DMS53 treated with DMSO at 0.1 percent for 48 hours (cell line): ENCODE measurements at regions not wholly inside any gene's neighbourhood (a gene's known extent, or its start where the extent isn't known, plus 50 kb on each side); places are given as distances from the start of the nearest gene placed in this dataset.
"Not testable (repeated sequence)": the region's sequence is repeated elsewhere in the genome, so short reads cannot be mapped to it uniquely, and the experiment has no call there.

ENCODE experiments used
- DNase-seq: peaks from one replicate; lab custom pipeline; 2025; ENCODE audit not compliant: unreplicated experiment; lab: John Stamatoyannopoulos, UW

DNA sequence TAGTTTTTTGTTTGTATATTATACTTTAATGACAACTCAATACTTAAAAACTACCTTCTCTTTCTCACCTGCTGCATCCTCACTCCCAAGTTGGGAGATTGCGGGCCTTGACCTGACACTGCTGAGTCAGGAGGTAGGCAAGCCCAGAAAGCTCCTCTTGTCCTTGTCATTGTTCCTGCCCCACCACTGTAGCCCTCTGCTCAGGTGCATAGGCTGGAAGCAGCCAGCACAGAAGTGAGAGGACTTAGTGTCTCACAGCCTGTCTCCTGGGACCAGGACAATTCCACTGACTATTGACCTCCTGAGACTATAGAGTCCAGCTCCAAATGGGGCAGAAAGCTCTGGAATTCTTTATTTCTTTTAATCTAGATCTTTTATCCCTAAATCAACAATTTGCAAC, 123.5 kb upstream of the NDP start:
- DNase-seq = no peak

DNA sequence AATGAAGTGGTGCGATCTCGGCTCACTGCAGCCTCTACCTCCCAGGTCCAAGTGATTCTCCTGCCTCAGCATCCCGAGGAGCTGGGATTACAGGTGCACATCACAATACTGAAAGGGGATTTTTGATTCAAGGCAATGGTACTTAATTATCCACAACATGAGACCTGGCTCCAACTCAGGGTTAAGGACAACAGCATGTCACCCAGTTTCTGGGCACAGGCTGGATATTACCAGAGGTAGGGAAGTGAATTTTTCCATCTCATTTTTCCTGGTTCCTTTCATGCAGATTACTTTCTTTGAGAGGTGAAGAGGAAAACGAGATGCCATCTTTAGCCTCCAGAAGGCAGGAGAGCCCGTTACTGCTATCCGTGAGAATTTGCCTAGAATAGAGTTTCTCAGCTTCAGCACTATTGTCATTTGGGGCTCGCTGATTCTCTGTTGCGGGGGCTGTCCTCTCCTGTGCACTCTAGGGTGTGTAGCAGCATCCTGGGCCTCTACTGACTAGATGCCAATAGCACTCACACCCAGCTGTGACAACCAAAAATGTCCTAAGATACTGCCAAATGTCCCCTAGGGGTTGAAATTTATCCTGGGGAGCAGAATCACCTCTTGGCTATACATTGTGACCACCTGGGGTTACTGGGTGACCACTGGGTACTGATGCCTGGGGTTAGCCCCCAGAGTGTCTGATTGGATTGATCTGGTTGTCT, 121.8 kb upstream of the NDP start:
- no peak for DNase-seq

DNA sequence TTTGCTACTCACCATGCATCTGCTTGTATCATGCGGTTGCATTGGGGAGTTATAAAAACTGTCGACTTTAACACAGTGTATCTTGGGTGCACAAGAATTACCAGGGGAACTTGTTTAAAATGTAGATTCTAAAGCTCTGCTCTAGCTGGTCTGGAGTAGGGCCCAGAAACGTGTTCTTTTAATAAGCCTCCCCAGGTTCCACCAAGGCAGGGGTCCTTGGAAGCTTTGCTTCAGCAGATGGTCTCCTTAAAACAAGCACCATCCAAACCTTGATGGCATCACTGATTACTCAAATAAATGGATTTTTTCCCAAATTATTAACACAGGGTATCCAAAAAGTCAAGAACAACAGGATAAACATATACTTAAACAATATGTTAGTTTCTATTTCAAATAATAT, 120.2 kb upstream of the NDP start:
- DNase-seq = no peak

DNA sequence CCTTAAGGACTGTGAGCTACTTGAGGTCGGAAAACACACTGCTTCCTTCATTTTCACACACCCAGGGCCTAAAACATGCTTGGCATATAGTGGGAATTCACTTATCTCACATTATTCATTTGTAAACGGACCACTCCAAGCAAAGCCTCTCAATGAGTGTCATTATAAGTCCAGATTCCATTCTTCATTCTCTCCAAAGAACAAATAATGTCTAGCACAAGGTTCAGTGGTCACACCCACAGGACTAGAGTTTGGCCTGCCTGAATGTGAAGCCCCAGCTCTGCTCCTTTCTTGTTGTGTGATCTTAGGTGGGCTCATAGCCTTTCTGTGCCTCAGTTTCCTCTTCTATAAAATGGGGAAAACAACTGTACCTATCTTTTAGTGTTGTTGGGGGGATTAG, 119.6 kb upstream of the NDP start:
- DNase-seq = no peak

DNA sequence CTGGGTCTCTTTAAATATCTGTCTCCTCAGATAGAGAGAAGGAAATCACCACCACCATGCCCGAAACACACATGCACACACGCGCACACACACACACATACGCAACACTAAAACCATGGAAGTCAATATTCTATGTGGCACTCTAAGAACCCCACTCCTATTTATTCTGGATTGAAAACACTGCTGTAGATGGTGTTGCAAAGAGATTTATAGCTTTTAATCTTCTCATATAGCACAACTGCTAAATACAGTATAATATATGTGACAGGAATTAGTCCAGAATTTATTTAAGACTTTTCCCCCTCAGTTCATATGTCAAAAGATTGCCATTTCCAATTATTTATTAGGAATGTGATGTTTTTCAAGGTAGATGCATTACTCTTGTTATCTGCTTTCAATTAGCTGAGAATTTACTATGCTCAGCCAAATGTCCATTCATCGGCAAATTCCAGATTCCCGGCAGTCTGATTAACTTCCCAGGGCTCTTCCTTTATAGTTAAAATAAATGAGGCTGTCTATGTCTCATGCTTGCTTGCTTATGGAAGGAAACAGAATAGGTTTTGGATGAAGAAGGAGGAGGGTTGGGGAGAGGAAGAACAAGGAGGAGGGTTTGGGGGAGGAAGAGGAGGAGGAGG, 115.4 kb upstream of the NDP start:
- no peak for DNase-seq

DNA sequence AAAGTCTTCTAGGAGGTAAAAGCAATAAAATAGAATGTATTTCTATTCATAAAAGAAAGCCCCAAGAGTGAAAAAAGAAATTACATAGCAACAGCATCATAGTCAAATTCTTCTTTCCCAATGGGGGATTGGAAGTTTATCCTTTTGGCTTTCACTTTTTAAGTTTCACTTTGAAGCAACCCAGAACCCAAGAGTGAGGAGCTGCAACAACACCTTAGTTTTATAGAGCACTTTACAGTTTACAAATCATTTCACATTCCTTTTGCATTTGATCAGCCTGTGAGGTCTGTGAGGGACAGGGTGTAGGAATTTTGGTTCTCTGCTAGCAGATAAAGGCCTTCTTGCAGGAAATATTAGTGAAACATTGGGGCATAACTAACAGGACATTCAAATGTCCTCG, 112.0 kb upstream of the NDP start:
- DNase-seq = no peak

DNA sequence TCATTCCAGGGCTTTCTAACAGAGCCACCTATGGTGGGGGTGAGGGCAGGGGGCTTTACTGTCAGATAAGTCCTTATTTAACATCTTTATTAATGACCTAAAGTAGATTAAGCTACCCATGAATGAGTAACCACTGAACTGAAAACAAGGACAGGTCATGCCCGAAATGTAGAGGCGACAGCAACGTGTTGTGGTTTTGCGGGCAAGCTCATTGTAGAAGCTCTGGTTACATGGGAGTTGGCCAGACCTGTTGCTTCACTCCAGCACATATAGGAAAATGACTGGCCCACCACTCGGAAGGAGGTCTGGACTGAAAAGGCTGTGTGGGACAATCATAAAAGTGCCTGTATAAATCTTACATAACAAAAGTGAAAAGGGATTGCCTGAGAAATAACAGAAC, 109.6 kb upstream of the NDP start:
- no peak for DNase-seq

DNA sequence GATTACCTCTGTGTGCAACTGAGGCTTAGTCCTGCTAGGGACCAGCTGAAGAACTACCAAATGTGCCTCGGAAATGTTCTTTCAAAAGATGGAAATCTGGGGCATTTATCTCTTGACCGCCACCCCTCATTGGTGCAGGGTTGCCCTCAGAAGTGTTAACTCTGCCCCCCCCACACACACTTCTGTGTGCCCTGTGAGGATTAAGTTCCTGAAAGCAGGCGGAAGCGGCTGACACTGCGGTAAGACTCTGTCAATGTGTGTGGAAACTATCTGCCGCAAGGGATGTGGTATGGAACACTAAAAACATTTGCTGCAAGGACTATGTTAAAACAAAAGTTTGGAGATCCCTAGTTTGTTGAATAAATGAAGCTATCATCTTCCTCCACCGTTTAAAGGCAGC, 106.9 kb upstream of the NDP start:
- no peak for DNase-seq

DNA sequence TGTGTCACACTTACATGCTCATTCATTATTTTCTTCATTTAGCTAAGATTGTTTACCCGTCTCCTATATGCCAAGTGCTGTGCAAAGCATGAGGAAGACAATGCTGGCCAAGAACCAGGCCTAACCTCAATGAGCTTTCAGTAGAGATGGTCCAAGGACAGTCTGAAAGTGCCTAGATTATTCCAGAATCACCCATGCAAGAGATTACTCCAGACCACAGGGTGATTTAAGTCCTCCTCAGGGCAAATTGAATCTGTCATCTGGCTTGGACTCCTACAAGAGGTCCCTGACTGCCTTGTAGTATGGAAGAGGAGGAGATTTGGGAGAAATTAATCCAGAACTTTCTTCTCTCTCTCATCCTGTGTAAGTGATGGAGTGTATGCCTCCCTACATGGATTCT, 99.4 kb upstream of the NDP start:
- no peak for DNase-seq

DNA sequence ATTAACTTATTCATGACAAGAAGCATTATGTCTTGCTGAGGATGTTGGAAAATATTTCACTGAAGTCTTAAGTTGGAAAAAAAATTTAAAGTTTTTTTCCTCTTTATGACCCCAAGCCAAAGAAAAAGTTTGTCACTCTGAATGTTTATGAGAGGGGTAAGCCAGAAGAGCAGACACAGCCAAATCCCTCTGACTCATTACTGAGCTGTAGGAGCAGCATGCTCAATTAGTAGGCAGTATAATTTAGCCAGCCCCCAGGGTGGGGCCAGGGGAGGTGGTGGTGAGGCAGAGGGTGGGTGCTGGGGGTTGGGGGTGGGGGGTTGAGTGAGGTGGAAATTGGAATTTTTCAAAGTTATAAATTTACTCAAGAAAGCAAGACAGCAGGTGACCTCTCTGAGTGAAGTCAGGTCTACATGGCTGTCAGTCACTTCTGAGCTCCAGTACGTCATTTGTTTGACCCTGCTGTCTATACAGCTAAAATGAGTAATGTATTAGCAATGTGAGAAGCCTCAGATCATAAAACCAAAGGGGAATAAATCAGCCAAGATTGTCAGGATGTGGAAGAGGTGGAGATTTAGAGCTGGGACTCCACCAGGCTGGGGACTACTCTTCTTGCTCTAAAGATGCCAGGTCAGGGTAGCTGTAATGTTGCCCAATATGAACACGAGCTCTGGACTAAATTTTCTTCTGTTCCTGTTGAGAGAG, 98.8 kb upstream of the NDP start:
- no peak for DNase-seq

DNA sequence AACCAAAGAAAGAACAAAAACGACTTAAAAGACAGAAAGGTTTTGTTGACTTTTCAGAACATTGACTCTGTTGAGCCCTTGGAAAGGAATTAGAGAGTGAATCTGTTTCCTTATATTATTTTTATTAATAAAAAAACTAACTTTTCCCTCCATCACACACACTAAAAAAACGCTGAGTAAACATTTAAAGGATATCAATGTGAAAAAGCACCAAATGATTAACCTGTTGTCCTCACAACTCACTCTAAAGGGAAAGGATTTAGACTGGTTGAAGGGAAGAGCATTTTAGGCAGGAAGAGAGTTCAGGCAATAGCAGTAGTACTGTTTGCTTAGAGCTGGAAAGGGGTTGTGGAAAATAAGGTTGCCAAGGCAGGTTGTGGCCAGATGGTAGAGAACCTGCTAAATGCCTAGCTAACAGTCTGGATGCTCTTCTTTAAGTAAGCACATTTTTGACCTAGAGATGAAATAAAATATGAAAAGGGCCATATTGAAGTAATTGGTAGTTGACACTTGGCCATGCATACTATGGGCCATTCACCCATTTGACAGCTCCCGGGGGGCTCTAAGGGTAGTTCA, 98.0 kb upstream of the NDP start:
- DNase-seq = no peak

DNA sequence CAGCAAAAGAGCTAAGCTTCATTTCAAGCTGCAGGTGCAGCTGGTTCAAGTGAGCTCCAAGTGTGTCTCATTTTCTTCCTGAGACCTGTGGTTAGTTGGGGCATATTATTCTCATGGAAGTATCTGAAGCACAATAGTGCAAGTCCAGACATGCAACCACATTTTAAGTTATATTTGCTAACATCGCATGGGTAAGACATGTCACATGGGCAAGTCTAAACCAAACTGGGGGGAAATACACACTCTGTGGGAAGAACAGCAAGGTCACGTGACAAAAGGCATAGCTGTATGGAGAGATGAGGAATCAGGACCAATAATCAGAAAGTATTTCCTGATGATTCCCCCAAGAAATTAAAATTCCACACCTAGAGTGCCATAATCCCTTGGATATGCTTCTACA, 94.9 kb upstream of the NDP start:
- DNase-seq = no peak

DNA sequence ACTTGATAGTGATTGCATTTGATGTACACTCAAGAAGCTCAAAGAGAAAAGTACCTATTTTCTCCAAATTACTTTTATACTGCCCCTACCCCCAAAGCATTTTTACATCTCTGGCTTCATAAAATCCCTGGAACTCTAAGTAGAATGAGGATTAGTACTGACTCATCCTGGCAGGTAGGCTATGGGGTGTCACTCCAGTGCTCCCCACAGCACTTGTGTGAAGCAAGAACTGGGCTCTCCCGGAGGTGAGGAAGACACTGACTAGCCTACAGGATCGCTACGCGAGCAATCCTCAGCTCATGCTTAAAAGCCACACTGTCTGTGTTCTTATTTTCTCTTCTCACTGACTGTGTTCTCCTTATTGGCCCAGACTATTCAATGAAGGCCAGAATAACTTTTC, 90.4 kb upstream of the NDP start:
- DNase-seq = no peak

DNA sequence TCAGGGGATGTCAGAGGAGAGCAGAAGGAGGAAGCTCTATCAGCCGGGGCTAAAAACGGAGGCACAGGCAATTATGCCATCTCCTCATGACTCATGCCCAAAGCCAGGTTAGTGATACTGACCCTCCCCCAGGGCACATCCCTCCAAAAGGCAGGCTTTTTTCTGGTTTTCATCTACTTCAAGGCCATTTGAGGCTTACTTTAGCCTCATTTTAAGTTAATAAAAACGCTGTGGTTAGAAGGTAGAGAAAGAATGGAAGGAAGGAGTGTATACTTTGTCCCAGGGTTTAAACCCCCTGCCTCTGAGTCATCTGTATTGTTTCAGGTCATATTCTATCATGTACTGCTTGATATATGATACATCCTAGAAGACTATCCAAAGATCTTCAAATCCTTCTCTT, 89.7 kb upstream of the NDP start:
- DNase-seq = no peak

DNA sequence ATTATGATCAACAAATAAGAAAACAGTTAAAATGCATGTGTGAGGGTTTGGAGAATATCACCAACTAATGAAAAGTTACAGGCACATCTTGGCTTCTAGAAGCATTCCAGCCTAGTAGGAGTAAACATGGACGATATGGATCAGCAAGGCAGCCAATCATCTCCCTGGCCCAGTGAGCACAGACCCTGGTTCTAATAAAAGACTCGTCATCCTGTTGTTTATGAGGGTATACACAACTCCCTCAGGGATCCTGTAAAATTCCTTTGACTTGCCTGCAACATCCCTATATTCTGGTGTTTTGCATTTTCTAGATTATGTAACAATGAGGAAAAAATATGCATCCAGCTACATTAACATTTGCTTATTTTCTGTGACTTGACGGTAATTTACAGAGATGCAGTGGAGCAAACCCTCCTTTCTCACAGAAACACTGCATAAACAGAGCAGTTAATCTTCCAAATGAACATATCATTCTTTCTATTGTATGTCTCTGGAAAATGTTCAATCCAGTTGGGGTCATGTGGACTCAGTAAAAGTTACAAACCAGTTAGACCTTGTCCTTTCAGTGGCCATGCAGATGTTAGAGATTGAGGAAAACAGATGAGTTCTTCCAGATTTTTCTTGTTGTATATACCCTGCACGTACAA, 88.9 kb upstream of the NDP start:
- no peak for DNase-seq

DNA sequence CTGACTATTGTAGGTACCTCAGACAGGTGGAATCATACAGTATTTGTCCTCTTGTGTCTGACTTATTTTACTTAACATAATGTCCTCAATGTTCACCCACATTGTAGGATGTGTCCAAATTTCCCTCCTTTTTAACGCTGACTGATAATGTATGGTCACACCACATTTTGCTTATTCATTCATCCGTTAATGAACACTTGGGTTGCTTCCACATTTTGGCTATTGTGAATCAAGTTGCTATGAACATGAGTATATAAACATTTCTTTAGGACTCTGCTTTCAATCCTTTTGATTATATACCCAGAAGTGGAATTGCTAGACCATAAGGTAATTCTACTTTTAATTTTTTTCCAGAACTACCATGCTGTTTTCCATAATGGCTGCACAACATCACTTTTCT, 87.0 kb upstream of the NDP start:
- DNase-seq = no peak

DNA sequence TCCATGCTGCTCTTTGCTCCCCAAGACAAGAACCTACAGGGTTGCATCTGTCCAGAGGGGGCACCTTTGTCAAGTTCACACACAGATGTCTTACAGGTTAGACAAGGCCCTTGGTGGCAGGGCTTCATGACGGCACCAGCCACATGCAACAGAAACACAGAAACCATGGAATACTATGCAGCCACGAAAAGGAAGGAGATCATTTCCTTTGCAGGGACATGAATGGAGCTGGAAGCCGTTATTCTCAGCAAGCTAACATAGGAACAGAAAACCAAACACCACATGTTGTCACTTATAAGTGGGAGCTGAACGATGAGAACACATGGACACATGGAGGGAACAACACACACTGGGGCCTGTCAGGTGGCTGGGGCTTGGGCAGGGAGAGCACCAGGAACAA, 85.1 kb upstream of the NDP start:
- DNase-seq = no peak

DNA sequence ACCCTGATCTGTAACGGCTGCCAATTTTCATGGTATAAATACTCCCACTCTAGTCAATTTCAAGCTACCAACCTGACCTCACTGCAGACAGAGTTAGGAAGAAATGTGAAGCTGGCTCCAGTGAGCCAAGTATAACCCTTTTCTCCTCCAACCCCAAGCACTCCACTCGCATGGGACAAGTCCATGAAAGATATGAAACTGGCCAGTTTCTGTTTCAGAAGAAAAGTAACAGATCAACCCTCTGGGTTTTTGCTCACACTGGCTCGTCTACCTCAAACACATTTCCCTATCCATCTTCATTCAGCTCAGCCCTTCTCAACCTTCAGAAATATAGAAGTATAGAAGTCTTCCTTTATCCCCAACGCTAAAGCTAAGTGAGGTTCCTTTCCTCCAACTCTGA, 82.4 kb upstream of the NDP start:
- DNase-seq = no peak

DNA sequence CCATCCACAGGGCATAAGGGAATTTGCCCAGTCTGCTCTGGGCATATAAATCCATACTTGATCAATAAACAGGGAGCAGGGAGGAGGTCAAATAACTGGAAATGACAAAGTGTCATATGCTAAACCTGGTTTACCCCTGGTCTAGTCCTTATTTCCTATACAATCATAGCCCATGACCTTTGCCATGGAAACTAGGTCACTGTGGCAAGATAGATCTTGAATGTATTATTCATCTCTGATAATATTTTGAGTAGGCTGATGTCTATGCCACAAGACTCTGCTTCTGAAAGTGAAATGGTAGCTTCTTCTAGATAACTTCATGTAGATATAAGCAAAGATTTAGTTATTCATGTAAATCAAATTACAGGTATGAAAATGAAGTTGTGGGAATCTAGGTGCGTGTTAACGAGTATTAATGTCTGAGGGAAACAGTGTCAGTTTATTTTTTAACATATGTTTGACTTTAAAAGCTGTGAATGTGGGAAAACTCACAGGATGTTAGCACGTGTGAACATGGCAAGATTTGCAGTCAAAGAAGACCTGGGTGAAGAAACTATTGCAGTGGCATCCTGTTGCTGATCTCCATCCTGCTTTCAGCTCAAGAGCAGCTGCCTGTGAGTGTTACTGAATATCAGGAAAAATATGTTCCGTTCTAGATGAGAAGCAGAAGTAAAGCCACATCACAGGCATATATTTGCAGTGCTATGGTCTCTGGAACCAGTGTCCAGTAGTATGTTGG, 81.8 kb upstream of the NDP start:
- no peak for DNase-seq

DNA sequence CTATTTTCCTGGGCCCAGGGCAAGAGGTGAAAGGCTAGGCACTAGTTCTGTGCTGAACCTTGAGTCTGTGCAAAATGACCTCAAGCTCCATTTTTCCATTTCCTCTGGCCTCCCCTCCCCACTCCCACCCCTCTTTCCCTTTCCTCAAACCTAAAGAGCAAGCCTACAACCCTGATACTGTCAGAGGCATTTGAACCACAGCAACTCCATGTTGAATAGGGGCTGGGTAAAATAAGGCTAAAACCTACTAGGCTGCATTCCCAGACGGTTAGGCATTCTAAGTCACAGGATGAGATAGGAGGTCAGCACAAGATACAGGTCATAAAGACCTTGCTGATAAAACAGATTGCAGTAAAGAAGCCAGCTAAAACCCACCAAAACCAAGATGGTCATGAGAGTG, 71.9 kb upstream of the NDP start:
- DNase-seq = not testable (repeated sequence)

DNA sequence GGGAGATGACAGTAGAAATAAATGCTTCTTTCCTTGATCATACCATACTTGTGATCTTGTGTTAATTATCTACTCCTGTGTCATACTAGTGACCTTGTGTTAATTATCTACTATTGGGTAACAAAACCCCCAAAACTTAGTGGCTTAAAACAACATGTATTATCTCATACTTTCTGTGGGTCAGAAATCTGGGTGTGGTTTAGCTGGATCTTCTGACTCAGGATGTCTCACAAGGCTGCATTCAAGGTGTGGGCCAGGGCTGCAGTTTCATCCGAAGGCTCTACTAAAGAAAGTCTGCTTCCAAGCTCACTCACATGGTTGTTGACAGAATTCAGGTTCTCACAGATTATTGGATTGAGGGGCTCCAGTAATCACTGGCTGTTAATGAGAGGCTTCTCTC, 70.3 kb upstream of the NDP start:
- no peak for DNase-seq
